ENCODE measurements at regions not wholly inside any gene's neighbourhood (a gene's known extent, or its start where the extent isn't known, plus 50 kb on each side); places are given as distances from the start of the nearest gene placed in this dataset.

DNA sequence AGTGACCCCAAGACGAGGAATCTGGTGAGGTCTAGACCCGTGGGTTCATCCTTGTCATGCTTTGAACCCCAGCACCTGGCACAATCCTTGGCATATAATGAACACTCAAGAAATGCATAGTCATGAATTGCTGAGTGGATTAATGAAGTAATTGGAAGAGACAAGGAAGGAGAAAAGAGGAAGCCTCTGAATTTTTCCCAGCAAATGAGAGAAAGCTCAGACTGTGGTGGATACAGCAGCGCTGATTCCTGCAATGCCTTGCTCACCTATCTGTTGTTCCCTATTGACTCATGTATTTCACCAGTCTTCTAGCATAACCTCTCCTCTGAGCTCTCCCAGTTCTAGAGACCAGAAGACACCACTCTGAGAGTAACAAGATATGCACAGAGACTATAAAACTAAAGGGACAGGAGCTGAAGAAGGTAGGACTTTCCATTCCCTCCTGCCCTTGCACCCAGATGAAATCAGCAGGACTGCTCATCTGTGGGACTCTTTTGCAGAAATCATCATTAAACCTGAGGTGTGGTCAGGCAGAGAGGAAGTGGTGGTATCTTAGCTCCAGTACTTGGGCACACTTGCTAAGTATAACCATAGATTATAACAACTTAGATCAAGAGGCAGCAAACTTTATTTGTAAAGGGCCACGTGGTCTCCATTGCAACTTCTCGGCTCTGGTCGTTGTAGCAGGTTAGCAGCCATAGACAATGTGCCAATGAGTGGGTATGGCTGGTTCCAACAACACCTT is 102.8 kb downstream of the MAF start:
- H3K9me2 ChIP-seq, result no peaks in the 10 kb centered on the region
- no peak for TF ChIP-seq GABPA (IDR thresholded peaks at IDR 0.05; ENCODE audit: low read depth)
- TF ChIP-seq, protein P1, sequence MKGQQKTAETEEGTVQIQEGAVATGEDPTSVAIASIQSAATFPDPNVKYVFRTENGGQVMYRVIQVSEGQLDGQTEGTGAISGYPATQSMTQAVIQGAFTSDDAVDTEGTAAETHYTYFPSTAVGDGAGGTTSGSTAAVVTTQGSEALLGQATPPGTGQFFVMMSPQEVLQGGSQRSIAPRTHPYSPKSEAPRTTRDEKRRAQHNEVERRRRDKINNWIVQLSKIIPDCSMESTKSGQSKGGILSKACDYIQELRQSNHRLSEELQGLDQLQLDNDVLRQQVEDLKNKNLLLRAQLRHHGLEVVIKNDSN (IDR thresholded peaks at IDR 0.05; ENCODE audit: borderline replicate concordance, low read depth), result no peak
- no peak for TF ChIP-seq GATA2 (CRISPR knock-in tag; IDR thresholded peaks at IDR 0.05)
- TF ChIP-seq FOSL2 (IDR thresholded peaks at IDR 0.05; ENCODE audit: borderline replicate concordance, low read depth), result no peak
- TF ChIP-seq, protein P2, sequence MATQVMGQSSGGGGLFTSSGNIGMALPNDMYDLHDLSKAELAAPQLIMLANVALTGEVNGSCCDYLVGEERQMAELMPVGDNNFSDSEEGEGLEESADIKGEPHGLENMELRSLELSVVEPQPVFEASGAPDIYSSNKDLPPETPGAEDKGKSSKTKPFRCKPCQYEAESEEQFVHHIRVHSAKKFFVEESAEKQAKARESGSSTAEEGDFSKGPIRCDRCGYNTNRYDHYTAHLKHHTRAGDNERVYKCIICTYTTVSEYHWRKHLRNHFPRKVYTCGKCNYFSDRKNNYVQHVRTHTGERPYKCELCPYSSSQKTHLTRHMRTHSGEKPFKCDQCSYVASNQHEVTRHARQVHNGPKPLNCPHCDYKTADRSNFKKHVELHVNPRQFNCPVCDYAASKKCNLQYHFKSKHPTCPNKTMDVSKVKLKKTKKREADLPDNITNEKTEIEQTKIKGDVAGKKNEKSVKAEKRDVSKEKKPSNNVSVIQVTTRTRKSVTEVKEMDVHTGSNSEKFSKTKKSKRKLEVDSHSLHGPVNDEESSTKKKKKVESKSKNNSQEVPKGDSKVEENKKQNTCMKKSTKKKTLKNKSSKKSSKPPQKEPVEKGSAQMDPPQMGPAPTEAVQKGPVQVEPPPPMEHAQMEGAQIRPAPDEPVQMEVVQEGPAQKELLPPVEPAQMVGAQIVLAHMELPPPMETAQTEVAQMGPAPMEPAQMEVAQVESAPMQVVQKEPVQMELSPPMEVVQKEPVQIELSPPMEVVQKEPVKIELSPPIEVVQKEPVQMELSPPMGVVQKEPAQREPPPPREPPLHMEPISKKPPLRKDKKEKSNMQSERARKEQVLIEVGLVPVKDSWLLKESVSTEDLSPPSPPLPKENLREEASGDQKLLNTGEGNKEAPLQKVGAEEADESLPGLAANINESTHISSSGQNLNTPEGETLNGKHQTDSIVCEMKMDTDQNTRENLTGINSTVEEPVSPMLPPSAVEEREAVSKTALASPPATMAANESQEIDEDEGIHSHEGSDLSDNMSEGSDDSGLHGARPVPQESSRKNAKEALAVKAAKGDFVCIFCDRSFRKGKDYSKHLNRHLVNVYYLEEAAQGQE (IDR thresholded peaks at IDR 0.05; ENCODE audit: low read depth, low read length), result no peak
- TF ChIP-seq EZH2phosphoT487 (IDR thresholded peaks at IDR 0.05; ENCODE audit: borderline replicate concordance, low read depth), result no peak
- no peak for TF ChIP-seq RCOR1 (IDR thresholded peaks at IDR 0.05; ENCODE audit: low read length)
- TF ChIP-seq, protein P3, sequence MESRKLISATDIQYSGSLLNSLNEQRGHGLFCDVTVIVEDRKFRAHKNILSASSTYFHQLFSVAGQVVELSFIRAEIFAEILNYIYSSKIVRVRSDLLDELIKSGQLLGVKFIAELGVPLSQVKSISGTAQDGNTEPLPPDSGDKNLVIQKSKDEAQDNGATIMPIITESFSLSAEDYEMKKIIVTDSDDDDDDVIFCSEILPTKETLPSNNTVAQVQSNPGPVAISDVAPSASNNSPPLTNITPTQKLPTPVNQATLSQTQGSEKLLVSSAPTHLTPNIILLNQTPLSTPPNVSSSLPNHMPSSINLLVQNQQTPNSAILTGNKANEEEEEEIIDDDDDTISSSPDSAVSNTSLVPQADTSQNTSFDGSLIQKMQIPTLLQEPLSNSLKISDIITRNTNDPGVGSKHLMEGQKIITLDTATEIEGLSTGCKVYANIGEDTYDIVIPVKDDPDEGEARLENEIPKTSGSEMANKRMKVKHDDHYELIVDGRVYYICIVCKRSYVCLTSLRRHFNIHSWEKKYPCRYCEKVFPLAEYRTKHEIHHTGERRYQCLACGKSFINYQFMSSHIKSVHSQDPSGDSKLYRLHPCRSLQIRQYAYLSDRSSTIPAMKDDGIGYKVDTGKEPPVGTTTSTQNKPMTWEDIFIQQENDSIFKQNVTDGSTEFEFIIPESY (IDR thresholded peaks at IDR 0.05; ENCODE audit: borderline replicate concordance, low read depth), result no peak
- no peak for TF ChIP-seq YY1 (IDR thresholded peaks at IDR 0.05; ENCODE audit: low read depth)
- TF ChIP-seq POLR2AphosphoS5 (IDR thresholded peaks at IDR 0.05; ENCODE audit: low read depth, low read length), result no peak
- no peak for TF ChIP-seq TAF1 (IDR thresholded peaks at IDR 0.05; ENCODE audit: borderline replicate concordance, low read depth, low read length)
- TF ChIP-seq NRF1 (IDR thresholded peaks at IDR 0.05; ENCODE audit: low read depth, low read length), result no peak
- TF ChIP-seq, protein P4, sequence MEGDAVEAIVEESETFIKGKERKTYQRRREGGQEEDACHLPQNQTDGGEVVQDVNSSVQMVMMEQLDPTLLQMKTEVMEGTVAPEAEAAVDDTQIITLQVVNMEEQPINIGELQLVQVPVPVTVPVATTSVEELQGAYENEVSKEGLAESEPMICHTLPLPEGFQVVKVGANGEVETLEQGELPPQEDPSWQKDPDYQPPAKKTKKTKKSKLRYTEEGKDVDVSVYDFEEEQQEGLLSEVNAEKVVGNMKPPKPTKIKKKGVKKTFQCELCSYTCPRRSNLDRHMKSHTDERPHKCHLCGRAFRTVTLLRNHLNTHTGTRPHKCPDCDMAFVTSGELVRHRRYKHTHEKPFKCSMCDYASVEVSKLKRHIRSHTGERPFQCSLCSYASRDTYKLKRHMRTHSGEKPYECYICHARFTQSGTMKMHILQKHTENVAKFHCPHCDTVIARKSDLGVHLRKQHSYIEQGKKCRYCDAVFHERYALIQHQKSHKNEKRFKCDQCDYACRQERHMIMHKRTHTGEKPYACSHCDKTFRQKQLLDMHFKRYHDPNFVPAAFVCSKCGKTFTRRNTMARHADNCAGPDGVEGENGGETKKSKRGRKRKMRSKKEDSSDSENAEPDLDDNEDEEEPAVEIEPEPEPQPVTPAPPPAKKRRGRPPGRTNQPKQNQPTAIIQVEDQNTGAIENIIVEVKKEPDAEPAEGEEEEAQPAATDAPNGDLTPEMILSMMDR (IDR thresholded peaks at IDR 0.05), result no peak
- TF ChIP-seq, protein P5, sequence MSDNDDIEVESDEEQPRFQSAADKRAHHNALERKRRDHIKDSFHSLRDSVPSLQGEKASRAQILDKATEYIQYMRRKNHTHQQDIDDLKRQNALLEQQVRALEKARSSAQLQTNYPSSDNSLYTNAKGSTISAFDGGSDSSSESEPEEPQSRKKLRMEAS (IDR thresholded peaks at IDR 0.05; ENCODE audit: low read depth), result no peak
- TF ChIP-seq FOXJ3 (CRISPR knock-in tag; IDR thresholded peaks at IDR 0.05), result no peak
- TF ChIP-seq RFX5 (IDR thresholded peaks at IDR 0.05; ENCODE audit: low read length), result no peak
- H3K9me3 ChIP-seq, result no peaks in the 10 kb centered on the region; the same call in 1 of the 2 replicates
- no peaks in the 10 kb centered on the region for H4K20me1 ChIP-seq (ENCODE audit: insufficient read depth)
- H2AFZ ChIP-seq (ENCODE audit: low read depth), result no peak overlapping the region
- no peak overlapping the region for H3K27ac ChIP-seq (ENCODE audit: low read depth in 2 of 2, low read length in 1 of 2)
- H3F3A ChIP-seq (replicated peaks; ENCODE audit: insufficient read depth), result no peaks in the 10 kb centered on the region
- no peaks in the 10 kb centered on the region for H3K27me3 ChIP-seq (ENCODE audit: insufficient read depth)
- POLR2A ChIA-PET, result no interaction called here
- H3K4me1 ChIP-seq (ENCODE audit: control insufficient read depth in 1 of 2, insufficient read depth in 2 of 2, low read depth in 1 of 2, low read length in 1 of 2), result no peaks in the 10 kb centered on the region
- H3K79me2 ChIP-seq (ENCODE audit: insufficient read depth), result no peaks in the 10 kb centered on the region
- 22% methylated on average over 6 of the region's 6 CpGs for WGBS (ENCODE audit: low lambda C conversion rate)
- no peak overlapping the region for H3K4me3 ChIP-seq (ENCODE audit: low read depth in 2 of 2, low read length in 1 of 2)
- H3K9ac ChIP-seq, result no peak overlapping the region
- no peak overlapping the region for H3K4me2 ChIP-seq
- CTCF ChIA-PET, result no interaction called here
- no peak for DNase-seq
- H3K36me3 ChIP-seq (replicated peaks in 1 of 2; ENCODE audit: control insufficient read depth in 1 of 2, insufficient read depth in 2 of 2, low read length in 1 of 2), result no peaks in the 10 kb centered on the region

Measured in SK-N-SH (cell line).